Posterior vena cava (tissue), 2 donors: ENCODE measurements at regions not wholly inside any gene's neighbourhood (a gene's known extent, or its start where the extent isn't known, plus 50 kb on each side); places are given as distances from the start of the nearest gene placed in this dataset.

Experiments
- DNase-seq: peaks from one replicate; pipeline ENCODE4 v3.0.0-alpha.2; 2020; ENCODE audit warnings: low spot score
- intact Hi-C, 2 donors: fragments of 100-400 bp; cut with DNase I; formaldehyde crosslinking; loops; one replicate each; pipeline versions ENCODE4 v1.14.1 to v1.14.2; 2022 to 2023
- donor health status: DM: yes; HTN: yes; CAD: no.
- donor health status: DM: yes; HTN: yes; CAD: no.

GRCh38 chr3:74366331-74366730 is 248.1 kb downstream of the CNTN3 start:
- DNase-seq: no peak
- intact Hi-C loops: no loop called here

- DNase-seq: no peak
- intact Hi-C loops: no loop called here
Measured at GRCh38 chr3:74363346-74363745, 251.1 kb downstream of the CNTN3 start.

GRCh38 chr3:74360406-74360805 is 254.1 kb downstream of the CNTN3 start:
- intact Hi-C loops: no loop called here
- DNase-seq: no peak

- DNase-seq: no peak
- intact Hi-C loops: no loop called here
Measured at GRCh38 chr3:74357881-74358280, 256.6 kb downstream of the CNTN3 start.

GRCh38 chr3:74353039-74353438 is 261.4 kb downstream of the CNTN3 start:
- intact Hi-C loops: no loop called here

GRCh38 chr3:74352166-74352565 is 262.3 kb downstream of the CNTN3 start:
- intact Hi-C loops: no loop called here
- DNase-seq: no peak

More at GRCh38 chr3:74353039-74353438, 261.4 kb downstream of the CNTN3 start:
- no peak for DNase-seq

GRCh38 chr3:74351213-74351612 is 263.2 kb downstream of the CNTN3 start:
- no peak for DNase-seq
- intact Hi-C loops: no loop called here

GRCh38 chr3:74349015-74349414 is 265.4 kb downstream of the CNTN3 start:
- intact Hi-C loops: no loop called here
- DNase-seq: no peak

- intact Hi-C loops: no loop called here
- DNase-seq: no peak
Measured at GRCh38 chr3:74347563-74348268, 266.7 kb downstream of the CNTN3 start.

GRCh38 chr3:74346896-74347295 is 267.6 kb downstream of the CNTN3 start:
- DNase-seq: no peak
- intact Hi-C loops: no loop called here

- intact Hi-C loops: no loop called here
- no peak for DNase-seq
Measured at GRCh38 chr3:74345701-74346100, 268.8 kb downstream of the CNTN3 start.

- intact Hi-C loops: no loop called here
- no peak for DNase-seq
Measured at GRCh38 chr3:74344865-74345440, 269.5 kb downstream of the CNTN3 start.

GRCh38 chr3:74343391-74343790 is 271.1 kb downstream of the CNTN3 start:
- DNase-seq: no peak
- intact Hi-C loops: no loop called here

- DNase-seq: no peak
- intact Hi-C loops: no loop called here
Measured at GRCh38 chr3:74338998-74339397, 275.5 kb downstream of the CNTN3 start.

GRCh38 chr3:74332165-74332564 is 282.3 kb downstream of the CNTN3 start:
- no peak for DNase-seq

GRCh38 chr3:74331711-74332110 is 282.7 kb downstream of the CNTN3 start:
- intact Hi-C loops: no loop called here
- no peak for DNase-seq

More at GRCh38 chr3:74332165-74332564, 282.3 kb downstream of the CNTN3 start:
- intact Hi-C loops: no loop called here

GRCh38 chr3:74329096-74329495 is 285.4 kb downstream of the CNTN3 start:
- no peak for DNase-seq
- intact Hi-C loops: no loop called here

GRCh38 chr3:74328435-74328834 is 286.0 kb downstream of the CNTN3 start:
- DNase-seq: no peak
- intact Hi-C loops: no loop called here

- intact Hi-C loops: no loop called here
Measured at GRCh38 chr3:74315291-74315690, 299.2 kb downstream of the CNTN3 start.

GRCh38 chr3:74314696-74315095 is 299.8 kb downstream of the CNTN3 start:
- DNase-seq: no peak
- intact Hi-C loops: no loop called here

More at GRCh38 chr3:74315291-74315690, 299.2 kb downstream of the CNTN3 start:
- no peak for DNase-seq

GRCh38 chr3:74309716-74310115 is 304.7 kb downstream of the CNTN3 start:
- no peak for DNase-seq
- intact Hi-C loops: no loop called here
